GM23338 (cell line): ENCODE measurements at regions not wholly inside any gene's neighbourhood (a gene's known extent, or its start where the extent isn't known, plus 50 kb on each side); places are given as distances from the start of the nearest gene placed in this dataset.

Source experiments
- EZH2 ChIP-seq: fragments of 200-600 bp; sonication (generic); IDR thresholded peaks from one replicate; pipeline ENCODE4 v1.8.0; 2017; ENCODE audit warnings: antibody characterized with exemption, mild to moderate bottlenecking, low read depth; ENCODE audit not compliant: unreplicated experiment
- JUNB ChIP-seq: IDR thresholded peaks from one replicate; pipeline ENCODE4 v1.6.1; 2016; ENCODE audit warnings: antibody characterized with exemption; ENCODE audit not compliant: unreplicated experiment
- ZNF114 ChIP-seq: fragments of 250-450 bp; sonication (Bioruptor Pico); IDR thresholded peaks from 2 replicates; pipeline ENCODE4 v1.5.0; 2020; ENCODE audit warnings: mild to moderate bottlenecking, moderate library complexity
- ZNF331 ChIP-seq: fragments of 250-450 bp; sonication (Bioruptor Pico); IDR thresholded peaks from 2 replicates; pipeline ENCODE4 v1.5.0; 2020; ENCODE audit warnings: low read depth, mild to moderate bottlenecking, moderate library complexity
- TF ChIP-seq, protein P1 (sequence below): fragments of 250-450 bp; sonication (Bioruptor Pico); IDR thresholded peaks from 2 replicates; pipeline ENCODE4 v1.5.0; 2020; ENCODE audit warnings: mild to moderate bottlenecking, moderate library complexity
- TF ChIP-seq, protein P2 (sequence below), 2 experiments: fragments of 200-600 bp in 1 of 2; sonication (generic) in 1 of 2; conservative IDR thresholded peaks; 2 replicates each; pipeline versions ENCODE4 v1.5.1 to v1.6.1; 2016 to 2017; ENCODE audit warnings: antibody characterized with exemption in 2 of 2, low read depth in 2 of 2, mild to moderate bottlenecking in 2 of 2, moderate library complexity in 1 of 2
- TF ChIP-seq, protein P3 (sequence below): IDR thresholded peaks from 2 replicates; pipeline ENCODE4 v1.6.1; 2016; ENCODE audit warnings: antibody characterized with exemption

DNA sequence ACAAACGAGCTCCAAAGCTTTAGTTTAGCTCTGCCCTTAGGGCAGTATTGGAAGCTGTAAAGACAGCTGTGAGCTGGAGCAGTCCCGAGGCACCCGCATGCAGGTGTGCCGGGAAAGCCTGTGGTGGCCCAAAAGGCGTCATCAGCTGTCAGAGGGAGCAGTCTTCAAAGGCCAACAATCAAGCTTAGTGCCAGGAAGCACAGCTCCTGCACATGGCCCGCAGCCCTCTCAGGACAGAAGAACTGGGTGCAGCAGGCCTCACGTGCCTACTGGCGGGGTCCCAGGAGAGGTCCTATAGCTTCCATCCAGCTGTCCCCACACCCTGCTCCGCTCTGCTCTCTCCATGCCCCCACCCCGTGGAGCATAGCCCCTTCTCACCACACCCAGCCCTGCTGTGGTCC, 92.2 kb upstream of the TRIM2 start (continued):
- TF ChIP-seq, protein P1, sequence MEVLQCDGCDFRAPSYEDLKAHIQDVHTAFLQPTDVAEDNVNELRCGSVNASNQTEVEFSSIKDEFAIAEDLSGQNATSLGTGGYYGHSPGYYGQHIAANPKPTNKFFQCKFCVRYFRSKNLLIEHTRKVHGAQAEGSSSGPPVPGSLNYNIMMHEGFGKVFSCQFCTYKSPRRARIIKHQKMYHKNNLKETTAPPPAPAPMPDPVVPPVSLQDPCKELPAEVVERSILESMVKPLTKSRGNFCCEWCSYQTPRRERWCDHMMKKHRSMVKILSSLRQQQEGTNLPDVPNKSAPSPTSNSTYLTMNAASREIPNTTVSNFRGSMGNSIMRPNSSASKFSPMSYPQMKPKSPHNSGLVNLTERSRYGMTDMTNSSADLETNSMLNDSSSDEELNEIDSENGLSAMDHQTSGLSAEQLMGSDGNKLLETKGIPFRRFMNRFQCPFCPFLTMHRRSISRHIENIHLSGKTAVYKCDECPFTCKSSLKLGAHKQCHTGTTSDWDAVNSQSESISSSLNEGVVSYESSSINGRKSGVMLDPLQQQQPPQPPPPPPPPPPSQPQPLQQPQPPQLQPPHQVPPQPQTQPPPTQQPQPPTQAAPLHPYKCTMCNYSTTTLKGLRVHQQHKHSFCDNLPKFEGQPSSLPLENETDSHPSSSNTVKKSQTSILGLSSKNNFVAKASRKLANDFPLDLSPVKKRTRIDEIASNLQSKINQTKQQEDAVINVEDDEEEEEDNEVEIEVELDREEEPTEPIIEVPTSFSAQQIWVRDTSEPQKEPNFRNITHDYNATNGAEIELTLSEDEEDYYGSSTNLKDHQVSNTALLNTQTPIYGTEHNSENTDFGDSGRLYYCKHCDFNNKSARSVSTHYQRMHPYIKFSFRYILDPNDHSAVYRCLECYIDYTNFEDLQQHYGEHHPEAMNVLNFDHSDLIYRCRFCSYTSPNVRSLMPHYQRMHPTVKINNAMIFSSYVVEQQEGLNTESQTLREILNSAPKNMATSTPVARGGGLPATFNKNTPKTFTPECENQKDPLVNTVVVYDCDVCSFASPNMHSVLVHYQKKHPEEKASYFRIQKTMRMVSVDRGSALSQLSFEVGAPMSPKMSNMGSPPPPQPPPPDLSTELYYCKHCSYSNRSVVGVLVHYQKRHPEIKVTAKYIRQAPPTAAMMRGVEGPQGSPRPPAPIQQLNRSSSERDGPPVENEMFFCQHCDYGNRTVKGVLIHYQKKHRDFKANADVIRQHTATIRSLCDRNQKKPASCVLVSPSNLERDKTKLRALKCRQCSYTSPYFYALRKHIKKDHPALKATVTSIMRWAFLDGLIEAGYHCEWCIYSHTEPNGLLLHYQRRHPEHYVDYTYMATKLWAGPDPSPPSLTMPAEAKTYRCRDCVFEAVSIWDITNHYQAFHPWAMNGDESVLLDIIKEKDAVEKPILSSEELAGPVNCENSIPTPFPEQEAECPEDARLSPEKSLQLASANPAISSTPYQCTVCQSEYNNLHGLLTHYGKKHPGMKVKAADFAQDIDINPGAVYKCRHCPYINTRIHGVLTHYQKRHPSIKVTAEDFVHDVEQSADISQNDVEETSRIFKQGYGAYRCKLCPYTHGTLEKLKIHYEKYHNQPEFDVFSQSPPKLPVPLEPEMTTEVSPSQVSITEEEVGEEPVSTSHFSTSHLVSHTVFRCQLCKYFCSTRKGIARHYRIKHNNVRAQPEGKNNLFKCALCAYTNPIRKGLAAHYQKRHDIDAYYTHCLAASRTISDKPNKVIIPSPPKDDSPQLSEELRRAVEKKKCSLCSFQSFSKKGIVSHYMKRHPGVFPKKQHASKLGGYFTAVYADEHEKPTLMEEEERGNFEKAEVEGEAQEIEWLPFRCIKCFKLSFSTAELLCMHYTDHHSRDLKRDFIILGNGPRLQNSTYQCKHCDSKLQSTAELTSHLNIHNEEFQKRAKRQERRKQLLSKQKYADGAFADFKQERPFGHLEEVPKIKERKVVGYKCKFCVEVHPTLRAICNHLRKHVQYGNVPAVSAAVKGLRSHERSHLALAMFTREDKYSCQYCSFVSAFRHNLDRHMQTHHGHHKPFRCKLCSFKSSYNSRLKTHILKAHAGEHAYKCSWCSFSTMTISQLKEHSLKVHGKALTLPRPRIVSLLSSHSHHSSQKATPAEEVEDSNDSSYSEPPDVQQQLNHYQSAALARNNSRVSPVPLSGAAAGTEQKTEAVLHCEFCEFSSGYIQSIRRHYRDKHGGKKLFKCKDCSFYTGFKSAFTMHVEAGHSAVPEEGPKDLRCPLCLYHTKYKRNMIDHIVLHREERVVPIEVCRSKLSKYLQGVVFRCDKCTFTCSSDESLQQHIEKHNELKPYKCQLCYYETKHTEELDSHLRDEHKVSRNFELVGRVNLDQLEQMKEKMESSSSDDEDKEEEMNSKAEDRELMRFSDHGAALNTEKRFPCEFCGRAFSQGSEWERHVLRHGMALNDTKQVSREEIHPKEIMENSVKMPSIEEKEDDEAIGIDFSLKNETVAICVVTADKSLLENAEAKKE (CRISPR knock-in tag): no peak
- TF ChIP-seq JUNB (no peak), EZH2 (no peak), ZNF114 (CRISPR knock-in tag) (no peak), ZNF331 (CRISPR knock-in tag) (no peak)
- TF ChIP-seq, protein P2, sequence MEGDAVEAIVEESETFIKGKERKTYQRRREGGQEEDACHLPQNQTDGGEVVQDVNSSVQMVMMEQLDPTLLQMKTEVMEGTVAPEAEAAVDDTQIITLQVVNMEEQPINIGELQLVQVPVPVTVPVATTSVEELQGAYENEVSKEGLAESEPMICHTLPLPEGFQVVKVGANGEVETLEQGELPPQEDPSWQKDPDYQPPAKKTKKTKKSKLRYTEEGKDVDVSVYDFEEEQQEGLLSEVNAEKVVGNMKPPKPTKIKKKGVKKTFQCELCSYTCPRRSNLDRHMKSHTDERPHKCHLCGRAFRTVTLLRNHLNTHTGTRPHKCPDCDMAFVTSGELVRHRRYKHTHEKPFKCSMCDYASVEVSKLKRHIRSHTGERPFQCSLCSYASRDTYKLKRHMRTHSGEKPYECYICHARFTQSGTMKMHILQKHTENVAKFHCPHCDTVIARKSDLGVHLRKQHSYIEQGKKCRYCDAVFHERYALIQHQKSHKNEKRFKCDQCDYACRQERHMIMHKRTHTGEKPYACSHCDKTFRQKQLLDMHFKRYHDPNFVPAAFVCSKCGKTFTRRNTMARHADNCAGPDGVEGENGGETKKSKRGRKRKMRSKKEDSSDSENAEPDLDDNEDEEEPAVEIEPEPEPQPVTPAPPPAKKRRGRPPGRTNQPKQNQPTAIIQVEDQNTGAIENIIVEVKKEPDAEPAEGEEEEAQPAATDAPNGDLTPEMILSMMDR (conservative IDR thresholded peaks at IDR 0.05; ENCODE audit: low read depth in 2 of 2): no peak
- TF ChIP-seq, protein P3, sequence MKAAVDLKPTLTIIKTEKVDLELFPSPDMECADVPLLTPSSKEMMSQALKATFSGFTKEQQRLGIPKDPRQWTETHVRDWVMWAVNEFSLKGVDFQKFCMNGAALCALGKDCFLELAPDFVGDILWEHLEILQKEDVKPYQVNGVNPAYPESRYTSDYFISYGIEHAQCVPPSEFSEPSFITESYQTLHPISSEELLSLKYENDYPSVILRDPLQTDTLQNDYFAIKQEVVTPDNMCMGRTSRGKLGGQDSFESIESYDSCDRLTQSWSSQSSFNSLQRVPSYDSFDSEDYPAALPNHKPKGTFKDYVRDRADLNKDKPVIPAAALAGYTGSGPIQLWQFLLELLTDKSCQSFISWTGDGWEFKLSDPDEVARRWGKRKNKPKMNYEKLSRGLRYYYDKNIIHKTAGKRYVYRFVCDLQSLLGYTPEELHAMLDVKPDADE: no peak
